ENCODE measurements at regions not wholly inside any gene's neighbourhood (a gene's known extent, or its start where the extent isn't known, plus 50 kb on each side); places are given as distances from the start of the nearest gene placed in this dataset.

- intact Hi-C loops (cut with DNase I; ENCODE audit: low total_unique reads) = no loop called here
- Histone ChIP-seq H3K27me3 (no peaks in the 10 kb centered on the region), H3K36me3 (no peaks in the 10 kb centered on the region), H3K4me1 (no peaks in the 10 kb centered on the region), H3K27ac (no peak overlapping the region), H3K9me3 (no peaks in the 10 kb centered on the region), H3K4me3 (no peak overlapping the region)
- no peak for TF ChIP-seq POLR2A (IDR thresholded peaks at IDR 0.05)
- TF ChIP-seq, protein P1, sequence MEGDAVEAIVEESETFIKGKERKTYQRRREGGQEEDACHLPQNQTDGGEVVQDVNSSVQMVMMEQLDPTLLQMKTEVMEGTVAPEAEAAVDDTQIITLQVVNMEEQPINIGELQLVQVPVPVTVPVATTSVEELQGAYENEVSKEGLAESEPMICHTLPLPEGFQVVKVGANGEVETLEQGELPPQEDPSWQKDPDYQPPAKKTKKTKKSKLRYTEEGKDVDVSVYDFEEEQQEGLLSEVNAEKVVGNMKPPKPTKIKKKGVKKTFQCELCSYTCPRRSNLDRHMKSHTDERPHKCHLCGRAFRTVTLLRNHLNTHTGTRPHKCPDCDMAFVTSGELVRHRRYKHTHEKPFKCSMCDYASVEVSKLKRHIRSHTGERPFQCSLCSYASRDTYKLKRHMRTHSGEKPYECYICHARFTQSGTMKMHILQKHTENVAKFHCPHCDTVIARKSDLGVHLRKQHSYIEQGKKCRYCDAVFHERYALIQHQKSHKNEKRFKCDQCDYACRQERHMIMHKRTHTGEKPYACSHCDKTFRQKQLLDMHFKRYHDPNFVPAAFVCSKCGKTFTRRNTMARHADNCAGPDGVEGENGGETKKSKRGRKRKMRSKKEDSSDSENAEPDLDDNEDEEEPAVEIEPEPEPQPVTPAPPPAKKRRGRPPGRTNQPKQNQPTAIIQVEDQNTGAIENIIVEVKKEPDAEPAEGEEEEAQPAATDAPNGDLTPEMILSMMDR (IDR thresholded peaks at IDR 0.05) = no peak
- no peak for DNase-seq
These were observed 599.5 kb downstream of the KCNJ3 start for GRCh38 chr2:155298001-155298400.

DNA sequence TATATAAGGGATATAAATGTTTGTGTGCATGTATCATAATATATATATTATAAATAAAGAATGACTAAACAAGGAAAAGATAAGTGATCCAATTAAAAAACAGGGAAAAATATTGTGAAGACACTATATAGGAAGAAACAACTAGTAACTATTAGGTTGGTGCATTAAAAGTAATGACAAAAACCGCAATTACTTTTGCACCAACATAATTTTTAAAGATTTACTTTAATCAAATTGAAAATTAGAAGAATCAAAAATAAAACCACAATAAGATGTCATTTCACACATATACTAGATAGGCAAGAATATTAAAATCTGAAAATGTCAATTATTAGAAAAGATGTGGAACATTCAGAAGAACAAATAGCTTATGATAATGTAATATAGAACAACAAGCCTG, 595.9 kb downstream of the KCNJ3 start:
- Histone ChIP-seq H3K36me3 (no peaks in the 10 kb centered on the region), H3K27me3 (no peaks in the 10 kb centered on the region), H3K9me3 (no peaks in the 10 kb centered on the region), H3K27ac (no peak overlapping the region), H3K4me3 (no peak overlapping the region), H3K4me1 (no peaks in the 10 kb centered on the region)
- TF ChIP-seq, protein P1 (IDR thresholded peaks at IDR 0.05) = no peak
- no peak for TF ChIP-seq POLR2A (IDR thresholded peaks at IDR 0.05)
- intact Hi-C loops (cut with DNase I; ENCODE audit: low total_unique reads) = no loop called here
- no peak for DNase-seq

GRCh38 chr2:155281907-155282306, 583.4 kb downstream of the KCNJ3 start:
- no peak for DNase-seq
- Histone ChIP-seq H3K36me3 (no peaks in the 10 kb centered on the region), H3K9me3 (no peaks in the 10 kb centered on the region), H3K4me1 (no peaks in the 10 kb centered on the region), H3K27ac (no peak overlapping the region), H3K27me3 (no peaks in the 10 kb centered on the region), H3K4me3 (no peak overlapping the region)
- no peak for TF ChIP-seq POLR2A (IDR thresholded peaks at IDR 0.05)
- TF ChIP-seq, protein P1 (IDR thresholded peaks at IDR 0.05) = no peak
- intact Hi-C loops (cut with DNase I; ENCODE audit: low total_unique reads) = no loop called here

- no peaks in the 10 kb centered on the region for H3K27me3 ChIP-seq
- intact Hi-C loops (cut with DNase I; ENCODE audit: low total_unique reads) = no loop called here
- no peak overlapping the region for H3K4me3 ChIP-seq
- no peak for DNase-seq
- no peaks in the 10 kb centered on the region for H3K4me1 ChIP-seq
- H3K27ac ChIP-seq = no peak overlapping the region
- no peaks in the 10 kb centered on the region for H3K9me3 ChIP-seq
- no peaks in the 10 kb centered on the region for H3K36me3 ChIP-seq
- TF ChIP-seq, protein P1 (IDR thresholded peaks at IDR 0.05) = no peak
- TF ChIP-seq POLR2A (IDR thresholded peaks at IDR 0.05) = no peak
These were observed 574.8 kb downstream of the KCNJ3 start for GRCh38 chr2:155273323-155273722.

GRCh38 chr2:155266583-155266982, 568.1 kb downstream of the KCNJ3 start:
- no peak for DNase-seq
- Histone ChIP-seq H3K27me3 (no peaks in the 10 kb centered on the region), H3K9me3 (no peaks in the 10 kb centered on the region), H3K27ac (no peak overlapping the region), H3K36me3 (no peaks in the 10 kb centered on the region), H3K4me1 (no peaks in the 10 kb centered on the region), H3K4me3 (no peak overlapping the region)
- intact Hi-C loops (cut with DNase I; ENCODE audit: low total_unique reads) = no loop called here
- TF ChIP-seq POLR2A (IDR thresholded peaks at IDR 0.05) = no peak
- TF ChIP-seq, protein P1 (IDR thresholded peaks at IDR 0.05) = no peak
